HG03442 (cell line): ENCODE measurements at regions not wholly inside any gene's neighbourhood (a gene's known extent, or its start where the extent isn't known, plus 50 kb on each side); places are given as distances from the start of the nearest gene placed in this dataset.
A peak's percentile ranks its signal among the peaks of the same experiment; 100 is the strongest.
"Not testable (repeated sequence)": the region's sequence is repeated elsewhere in the genome, so short reads cannot be mapped to it uniquely, and the experiment has no call there.

Experiments used
- ATAC-seq: cut with Tn5 transposase; IDR thresholded peaks from one replicate; pipeline ENCODE4 v1.9.1; 2021; ENCODE audit warnings: mild to moderate bottlenecking, moderate library complexity; ENCODE audit not compliant: unreplicated experiment

DNA sequence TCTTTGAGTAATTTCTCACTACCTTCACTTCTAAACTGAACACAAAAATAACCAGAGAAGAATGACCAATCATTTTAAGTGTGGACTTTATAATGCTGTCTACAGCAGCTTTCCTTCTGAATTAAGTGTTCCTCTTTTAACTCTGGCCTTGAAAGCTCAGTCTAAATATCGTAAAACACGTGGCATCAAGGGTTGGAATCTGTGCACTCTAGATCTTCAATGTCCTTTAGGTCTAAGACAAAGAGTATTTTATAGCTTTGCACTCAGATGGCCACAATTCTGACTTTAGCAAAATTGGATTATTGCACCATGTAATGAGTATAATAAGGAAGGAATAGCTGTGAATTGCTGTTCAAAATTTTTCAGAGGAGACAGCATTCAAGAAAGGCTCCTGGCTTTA lies 197.1 kb upstream of the UGT8 start:
- ATAC-seq = no peak

DNA sequence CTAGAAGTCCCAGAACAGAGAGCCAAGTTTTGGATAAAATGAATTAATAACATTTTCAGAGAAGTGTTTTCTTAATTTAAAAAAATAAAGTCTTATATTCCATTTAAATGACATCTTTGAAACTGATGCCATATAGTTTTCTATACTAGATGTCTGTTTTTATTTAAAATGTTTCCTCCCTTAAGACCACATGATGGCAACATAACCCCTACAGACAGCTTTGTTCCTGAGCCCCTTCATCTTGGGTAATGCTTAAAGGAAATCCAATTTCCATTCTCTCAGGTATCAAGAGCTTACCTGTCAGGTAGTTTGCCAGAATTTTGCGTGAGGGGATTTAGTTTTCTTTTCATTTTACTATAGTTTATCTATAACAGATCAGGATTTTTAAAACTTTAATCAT lies 181.4 kb upstream of the UGT8 start:
- ATAC-seq = no peak

DNA sequence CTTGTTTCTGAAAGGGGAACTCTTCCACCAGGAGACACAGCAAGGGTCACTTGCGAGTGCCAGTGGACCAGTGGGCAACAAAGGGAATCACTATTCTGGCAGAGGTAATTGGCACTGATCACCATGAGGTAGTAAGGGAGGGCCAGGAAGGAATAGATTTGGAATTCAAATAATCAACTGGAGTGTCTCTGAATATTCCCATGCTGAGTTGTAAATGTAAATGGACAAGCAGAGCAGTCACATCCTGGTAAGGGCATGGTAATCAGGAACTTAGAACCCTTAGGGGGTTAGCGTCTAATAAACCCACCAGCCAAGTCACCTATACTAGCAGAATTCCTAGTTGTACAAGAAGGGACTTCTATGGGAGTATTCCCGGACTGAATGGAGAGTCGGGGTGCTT lies 178.5 kb upstream of the UGT8 start:
- ATAC-seq = no peak

DNA sequence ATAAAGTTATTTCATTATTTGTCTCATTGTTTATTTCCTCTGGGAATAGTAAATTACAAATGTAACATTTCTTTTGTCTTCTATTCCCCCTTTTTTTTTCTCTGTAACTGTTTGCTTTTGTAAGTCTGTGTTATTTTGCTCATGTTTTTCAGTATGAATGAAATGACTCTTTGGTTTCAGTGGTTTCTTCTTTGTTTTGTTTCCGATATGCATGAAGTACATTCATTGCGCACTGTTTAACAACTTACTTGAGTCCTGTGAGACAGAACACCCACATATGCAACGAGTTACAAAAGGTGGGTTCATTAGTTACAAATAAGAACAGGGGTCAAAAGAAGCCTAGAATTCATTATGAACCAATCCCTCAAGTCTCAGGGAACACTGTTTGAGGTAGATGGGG lies 175.0 kb upstream of the UGT8 start:
- ATAC-seq = peak; percentile 98

DNA sequence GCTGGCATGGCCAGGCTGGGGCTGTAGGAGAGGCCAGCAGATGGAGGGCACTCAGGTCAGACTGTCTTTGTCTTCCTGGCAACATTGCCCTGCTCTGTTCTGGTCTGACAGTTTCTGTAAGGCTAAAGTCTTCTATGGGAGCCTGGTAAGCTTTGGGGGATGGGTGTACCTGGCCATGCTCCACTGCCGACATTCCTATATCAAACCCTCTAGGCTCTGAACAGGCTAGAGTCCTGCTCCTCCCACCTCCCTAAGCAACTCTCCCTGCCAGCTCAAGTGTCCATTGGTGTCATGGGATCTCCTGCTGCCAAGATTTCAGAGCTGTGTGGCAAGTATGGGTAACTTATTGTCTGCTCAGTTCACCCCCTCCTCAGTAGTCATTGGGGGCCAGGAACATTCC lies 163.5 kb upstream of the UGT8 start:
- no peak for ATAC-seq

DNA sequence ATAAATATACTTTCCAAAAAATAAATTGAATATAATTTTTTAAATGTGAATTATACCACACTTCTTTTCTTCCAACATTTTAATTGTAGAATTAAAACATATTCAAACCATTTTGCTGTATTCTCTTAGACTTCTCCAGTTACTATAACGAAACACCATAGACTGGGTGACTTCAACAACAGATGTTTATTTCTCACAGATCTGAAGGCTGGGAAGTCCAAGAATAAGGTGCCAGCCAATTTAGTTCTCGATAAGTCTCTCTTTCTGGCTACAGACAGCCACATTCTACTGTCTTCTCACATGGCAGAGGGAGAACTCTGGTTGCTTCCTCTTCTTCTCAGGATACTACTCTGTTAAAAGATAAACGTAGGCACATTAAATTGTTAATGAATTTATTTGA lies 155.8 kb upstream of the UGT8 start:
- no peak for ATAC-seq

DNA sequence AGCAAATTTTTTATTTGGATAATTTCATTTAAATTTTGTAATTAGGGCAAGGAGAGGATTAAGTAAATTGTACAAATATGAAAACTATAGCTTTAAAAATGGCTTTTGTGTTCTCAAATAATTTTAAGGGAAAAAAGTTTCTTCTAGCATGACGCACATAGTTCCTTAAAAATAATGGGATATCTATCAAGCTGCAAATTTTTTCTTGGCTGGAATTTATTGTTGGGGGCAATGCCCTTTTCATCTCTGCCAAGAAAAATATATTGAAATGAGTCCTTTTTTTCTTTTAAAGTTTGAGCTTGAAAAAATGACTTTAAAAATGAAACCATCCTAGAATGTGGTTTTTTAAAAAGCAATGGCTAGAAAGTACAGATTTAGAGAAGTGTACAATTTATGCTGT lies 154.4 kb upstream of the UGT8 start:
- ATAC-seq = no peak

DNA sequence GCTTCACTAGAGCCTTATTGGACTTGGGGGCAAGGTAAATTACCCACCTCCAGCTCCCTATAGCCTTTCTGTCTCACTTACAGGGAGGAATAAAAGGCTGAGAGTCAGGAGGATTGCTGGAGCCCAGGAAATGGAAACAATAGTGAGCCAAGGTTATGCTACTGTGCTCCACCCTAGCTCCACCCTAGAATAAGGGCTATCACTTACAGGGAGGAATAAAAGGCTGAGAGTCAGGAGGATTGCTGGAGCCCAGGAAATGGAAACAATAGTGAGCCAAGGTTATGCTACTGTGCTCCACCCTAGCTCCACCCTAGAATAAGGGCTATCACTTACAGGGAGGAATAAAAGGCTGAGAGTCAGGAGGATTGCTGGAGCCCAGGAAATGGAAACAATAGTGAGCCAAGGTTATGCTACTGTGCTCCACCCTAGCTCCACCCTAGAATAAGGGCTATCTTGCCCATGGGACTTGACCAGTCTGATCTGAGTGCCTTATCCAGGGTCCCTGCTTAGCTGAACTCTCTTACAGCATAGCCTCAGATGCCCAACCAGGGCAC lies 150.6 kb upstream of the UGT8 start:
- not testable (repeated sequence) for ATAC-seq

DNA sequence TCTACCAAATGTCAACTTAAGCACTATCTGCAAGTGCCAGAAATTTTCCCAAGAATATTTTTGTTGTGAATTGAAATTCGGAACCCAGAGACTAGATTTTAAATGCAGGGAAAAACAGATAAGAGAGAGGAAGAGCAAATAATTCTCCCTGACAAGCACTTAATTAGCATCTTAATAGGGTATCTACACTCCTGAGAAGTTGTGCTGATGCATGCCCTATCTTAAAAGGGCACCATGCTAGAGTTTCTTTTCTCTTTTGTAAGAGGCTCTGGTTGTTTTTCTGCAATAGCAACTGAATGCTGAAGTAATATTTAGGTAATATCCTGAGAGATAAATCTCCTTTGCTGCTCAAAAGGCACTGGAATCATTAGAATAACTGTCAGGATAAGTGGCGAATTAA lies 139.9 kb upstream of the UGT8 start:
- ATAC-seq = no peak

DNA sequence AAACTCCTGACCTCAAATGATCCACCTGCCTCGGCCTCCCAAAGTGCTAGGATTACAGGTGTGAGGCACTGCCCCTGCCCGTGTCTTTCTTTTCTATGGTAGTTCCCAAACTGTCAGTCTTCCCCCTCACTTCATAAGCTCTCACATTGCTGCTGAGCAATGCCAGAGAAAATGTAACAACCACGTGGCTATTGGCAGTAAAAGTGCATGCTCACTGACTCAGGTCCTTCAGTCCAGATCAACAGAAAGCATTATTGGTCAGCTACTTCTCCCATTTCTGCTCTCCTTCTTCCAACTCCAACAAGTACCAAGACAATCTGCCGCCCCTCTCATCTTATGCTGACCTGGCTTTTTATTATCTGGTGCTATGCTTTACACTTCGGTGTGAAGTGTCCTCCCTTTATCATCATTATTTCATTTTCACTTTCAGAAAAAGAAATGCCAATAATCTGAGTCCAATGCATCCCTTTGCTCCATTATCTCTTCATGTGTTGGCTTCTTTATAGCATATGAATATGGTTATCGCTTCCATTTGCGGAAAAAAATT lies 133.8 kb upstream of the UGT8 start:
- ATAC-seq = no peak

DNA sequence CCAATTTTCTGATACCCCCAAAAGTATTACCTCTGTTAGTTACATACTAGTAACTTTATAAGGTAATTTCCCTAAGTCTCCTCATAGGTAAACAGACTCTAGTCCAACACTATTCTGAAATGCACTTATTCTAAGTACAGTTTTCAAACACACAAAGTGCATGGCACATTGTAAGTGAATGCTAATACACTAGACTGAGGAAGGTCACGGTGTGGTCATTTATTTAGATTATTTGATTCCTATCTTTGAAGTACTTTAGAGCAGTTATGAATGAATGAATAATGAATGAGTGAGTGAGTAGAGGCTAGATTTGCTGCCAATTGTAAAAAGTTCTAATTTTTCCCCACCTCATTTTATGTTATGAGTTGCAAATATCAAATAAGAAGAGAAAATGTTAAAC lies 132.8 kb upstream of the UGT8 start:
- ATAC-seq = no peak

DNA sequence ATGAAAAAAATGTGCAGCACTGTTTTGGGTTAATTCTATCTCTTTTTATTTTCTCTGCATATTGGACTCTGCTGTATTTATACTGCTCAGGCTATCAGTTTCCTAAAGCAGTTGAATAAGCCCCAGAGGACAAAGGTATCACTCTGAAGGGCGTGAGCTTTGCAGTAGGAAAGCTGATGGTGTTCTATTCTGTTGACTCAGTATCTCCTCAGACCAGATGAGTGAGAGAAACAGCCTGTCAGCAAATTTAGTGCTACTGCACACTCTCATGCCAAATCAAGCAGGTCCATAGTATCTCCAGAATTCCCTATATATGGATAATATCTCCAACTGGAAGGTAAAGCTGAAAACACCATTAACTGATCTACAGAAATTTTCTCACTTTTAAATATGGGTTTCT lies 132.3 kb upstream of the UGT8 start:
- ATAC-seq = no peak

DNA sequence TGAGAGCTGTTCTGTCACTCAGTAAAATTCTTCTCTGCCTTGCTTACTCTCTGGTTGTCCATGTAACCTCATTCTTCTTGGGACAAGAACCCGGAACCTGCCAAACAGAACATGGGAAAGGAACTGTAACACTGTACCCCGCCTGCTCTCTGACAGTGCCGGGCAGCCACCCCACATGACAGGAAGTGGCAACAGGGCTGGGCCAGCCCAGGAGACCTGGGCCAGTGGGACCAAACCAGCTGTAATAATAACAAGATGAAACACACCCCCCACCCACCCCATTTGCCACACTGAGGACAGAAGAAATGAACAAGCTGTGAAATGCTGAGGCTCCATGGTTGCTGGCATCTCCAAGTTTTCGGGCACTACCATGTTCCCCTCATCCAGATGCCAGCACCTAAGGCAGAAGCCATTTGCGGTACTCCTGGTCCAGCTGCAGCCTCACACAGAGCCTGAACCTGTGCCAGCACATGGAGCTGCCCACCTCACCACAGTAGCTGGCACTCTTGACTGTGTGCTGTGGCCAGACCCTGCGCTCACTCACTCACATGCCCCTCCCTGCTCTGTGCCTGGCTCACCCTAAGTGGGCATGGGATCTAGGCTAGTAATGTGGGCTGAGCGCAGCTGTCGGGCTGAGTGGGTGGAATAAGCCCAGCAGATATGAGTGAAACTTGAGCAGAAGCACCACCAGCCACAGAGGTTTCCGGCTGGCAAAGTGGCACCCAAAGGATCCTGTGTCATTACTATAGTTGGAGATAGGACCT lies 126.2 kb upstream of the UGT8 start:
- ATAC-seq = no peak

DNA sequence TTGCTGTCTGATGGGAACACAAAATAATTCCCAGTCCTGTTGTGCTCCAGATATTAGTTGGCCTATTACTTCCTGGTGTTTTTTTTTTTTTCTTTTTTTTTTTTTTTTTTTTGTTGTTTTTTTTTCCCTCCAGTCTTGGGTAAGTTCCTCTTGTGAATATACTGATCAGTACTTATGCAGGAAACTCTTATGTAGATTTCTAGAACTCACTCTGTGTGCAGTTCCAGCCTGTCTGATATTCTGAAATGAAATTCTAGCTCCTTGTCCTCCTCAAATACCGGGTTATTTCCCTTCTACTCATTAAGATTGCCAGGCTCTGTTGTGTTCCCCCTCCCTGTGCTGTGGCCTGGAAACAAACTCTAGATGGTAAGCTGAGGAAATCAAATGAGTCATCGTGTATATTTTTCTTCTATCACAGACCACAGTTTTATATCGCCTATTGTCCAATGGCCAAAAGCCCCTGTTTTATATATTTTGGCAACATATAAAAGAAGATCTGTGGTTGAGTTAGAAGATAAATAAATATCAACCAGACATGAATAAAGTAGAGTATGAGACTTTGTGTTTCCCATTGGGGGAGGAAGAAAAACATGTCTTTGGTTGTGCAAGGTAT lies 124.3 kb upstream of the UGT8 start:
- ATAC-seq = no peak

DNA sequence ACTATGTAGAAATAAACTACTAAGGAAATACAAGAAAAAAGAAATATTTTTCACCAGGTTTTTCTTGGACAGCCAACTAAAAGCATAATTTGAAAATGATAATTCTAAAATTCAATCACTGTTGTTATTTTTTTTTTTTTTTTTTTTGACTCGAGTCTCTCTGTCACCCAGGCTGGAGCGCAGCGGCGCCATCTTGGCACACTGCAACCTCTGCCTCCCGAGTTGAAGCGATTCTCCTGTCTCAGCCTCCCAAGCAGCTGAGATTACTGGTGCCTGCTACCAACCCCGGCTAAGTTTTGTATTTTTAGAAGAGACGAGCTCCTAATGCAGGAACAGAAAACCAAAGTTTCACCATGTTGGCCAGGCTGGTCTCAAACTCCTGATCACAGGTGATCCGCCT lies 122.3 kb upstream of the UGT8 start:
- no peak for ATAC-seq

DNA sequence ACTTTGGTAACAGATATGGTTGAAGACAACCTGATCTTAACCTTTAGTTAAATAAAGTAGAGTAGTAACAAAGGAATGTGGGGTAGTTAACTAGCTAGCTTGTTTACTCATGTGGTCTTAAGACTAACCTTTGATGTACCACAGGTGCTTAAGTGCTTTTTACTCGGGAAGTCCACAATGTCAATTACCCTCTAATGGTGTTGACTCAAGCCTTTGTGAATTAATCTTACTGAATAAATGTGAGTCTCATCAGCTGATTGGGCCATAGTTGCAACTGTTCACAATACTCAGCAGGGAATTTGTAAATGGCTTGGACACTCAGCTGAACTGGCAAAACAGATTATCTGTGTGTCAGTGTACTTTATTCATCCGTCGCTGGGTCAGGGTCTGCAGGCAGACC lies 119.0 kb upstream of the UGT8 start:
- no peak for ATAC-seq

DNA sequence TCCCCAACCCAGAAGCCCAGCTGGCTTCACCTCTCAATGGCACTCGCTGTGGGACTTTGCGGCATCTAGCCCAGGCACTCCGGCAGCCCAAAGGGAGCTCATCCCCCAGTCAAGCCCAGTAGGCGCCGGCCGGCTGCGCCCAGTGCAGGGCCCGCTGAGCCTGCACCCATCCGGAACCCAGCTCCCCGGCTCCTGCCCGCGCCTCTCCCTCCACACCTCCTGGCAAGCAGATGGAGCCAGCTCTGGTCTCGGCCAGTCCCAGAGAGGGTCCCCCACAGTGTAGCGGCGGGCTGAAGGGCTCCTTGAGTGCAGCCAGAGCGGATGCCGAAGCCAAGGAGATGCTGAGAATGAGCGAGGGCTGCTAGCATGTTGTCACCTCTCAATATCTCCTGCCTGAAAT lies 116.8 kb upstream of the UGT8 start:
- no peak for ATAC-seq

DNA sequence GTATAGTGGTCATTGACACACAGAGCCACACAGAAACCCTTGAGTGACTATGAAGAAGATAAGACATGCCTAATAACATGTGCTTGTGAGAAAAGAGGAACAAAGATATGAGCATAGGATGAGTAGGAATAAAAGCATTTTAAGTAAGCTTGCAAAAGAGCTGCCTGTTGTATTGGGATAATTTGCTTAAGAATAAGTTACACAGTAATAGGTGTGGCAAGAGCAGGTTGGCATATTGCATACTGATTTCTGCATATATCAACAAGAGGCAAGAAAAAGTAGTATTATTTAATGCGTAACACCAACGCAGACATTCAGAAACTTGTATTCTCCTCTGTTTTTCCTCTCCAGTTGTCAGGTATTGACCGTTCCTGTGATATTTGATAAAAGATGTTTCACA lies 111.5 kb upstream of the UGT8 start:
- no peak for ATAC-seq

DNA sequence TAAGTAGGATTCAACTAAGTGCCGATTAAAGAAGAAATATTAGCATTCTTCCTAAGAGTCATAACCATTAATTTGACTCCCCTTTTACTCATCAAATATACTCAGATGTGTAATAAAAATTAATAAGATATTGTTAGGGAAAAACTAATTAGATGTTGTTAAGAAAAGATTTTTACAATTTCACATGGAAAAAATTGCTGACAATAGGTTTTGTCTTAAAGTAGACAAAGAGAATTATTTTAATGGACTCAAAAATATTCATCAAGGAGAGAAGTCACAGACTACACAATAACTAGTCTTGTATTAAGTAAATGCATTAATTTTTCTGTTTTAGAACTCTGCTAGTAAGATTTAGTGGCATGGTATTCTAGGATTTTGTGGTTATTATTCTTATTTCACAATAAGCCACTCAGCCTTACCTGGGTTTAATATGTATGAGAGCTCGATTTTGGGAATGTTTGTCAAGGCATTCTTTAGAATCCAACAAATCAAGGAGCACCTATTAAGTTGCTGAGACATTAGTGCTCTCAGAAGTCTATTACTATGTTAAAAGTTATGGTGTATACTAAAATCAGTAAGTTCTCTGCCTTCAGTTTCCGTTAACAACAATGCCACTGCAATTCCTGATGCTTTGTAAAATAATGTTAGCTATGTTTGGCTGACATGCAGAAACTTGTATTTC lies 110.2 kb upstream of the UGT8 start:
- ATAC-seq = no peak

DNA sequence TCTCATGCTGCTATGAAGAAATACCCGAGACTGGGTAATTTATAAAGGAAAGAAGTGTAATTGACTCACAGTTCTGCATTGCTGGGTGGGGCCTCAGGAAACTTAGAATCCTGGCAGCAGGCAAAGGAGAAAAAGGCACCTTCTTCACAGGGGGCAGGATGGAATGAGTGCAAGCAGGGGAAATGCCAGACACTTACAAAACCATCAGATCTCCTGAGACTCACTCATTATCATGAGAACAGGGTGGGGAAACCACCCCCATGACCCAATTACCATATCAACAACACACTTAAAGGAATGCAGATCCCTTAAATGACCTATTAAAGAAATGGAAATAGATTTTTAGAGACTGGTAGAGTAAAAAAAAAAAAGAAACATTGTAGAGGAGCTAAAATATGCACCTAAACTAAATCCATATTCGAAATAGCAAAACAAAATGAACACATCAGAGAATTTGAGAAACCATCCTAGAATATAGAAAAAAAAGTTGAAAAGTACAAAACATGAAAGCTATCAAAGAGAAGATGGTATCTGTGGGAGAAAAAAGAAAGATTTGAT lies 104.3 kb upstream of the UGT8 start:
- ATAC-seq = no peak

DNA sequence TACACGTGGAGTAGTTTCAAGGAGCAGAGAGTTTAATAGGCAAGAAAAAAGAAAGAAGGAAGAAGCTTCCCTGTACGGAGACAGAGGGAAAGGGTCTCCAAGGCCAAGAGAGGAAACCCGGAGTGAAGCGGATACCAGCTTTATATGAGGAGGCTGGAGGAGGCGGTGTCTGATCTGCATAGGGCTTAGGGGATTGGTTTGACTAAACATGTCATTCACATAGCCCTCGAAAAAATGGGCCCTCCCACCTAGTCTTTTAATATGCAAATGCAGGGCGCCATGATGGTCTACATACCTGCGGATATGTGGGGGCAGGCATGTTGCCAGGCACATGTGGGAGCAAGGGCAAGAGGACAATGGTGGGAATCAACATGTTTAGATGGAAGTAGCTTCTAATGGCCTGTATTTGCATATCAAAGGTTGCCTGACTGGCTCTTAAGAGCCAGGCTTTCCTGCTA lies 103.1 kb upstream of the UGT8 start:
- ATAC-seq = no peak
